GM18870 (cell line): ENCODE measurements at regions not wholly inside any gene's neighbourhood (a gene's known extent, or its start where the extent isn't known, plus 50 kb on each side); places are given as distances from the start of the nearest gene placed in this dataset.

Experiments
- ATAC-seq: cut with Tn5 transposase; IDR thresholded peaks from one replicate; pipeline ENCODE4 v1.9.1; 2021; ENCODE audit warnings: moderate library complexity; ENCODE audit not compliant: unreplicated experiment

DNA sequence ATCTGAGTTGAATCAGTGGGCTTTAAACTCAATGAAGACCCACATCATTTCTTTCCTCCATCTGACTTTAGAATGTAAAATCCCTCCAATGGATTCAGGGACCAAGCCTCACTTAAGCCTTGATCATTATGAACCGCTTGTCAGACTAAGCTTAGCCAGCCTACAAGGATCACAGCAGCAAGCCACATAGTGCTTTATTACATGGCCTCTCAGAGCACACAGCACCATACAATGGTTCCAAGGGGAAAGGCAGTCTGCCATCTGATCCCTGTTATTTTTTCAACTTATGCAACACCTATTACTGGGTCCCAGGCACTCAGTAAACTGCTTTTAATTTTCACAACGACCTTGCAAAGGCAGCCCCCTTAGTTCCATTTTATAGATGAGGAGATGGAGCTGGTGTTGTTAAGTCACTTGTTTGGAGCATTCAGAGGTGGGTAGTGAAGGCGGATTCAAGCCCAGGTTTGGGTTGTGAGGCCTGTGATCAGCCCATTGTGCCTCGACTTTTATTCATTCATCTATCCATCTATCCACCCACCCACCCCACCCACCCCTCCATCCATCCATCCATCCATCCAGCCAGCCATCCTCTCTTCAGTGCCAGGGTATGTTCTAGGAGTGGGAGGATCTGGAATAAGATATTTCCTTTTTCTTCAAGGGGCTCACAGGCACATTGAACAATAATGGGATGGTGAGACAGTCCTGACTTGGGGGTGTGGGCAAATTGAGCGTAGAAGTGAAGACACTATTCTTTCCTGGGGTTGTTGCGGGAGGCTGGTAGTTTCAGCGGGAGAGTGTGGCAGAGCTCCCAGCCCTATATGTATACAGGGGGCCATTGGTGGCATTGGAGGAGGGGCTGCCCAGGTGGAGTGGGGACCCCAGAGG is 141.2 kb downstream of the MYCN start:
- ATAC-seq: no peak

DNA sequence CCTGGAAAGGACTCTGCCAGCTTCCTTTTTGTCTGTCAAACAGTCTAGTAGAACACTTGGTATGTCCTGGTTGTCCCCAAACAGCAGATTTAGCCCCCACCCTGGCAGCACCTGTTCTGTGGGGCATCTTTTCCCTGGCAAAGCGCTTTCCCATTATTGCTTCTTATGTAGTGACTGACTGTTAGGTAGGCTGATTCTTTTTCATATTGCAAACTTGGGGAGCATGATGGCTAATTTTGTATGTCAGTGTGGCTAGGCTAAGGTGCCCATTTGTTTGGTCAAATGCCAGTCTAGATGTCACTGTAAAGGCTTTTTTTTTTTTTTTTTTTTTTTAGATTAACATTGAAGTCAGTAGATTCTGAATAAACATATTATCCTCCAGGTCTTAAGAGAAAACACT is 140.2 kb downstream of the MYCN start:
- no peak for ATAC-seq

- no peak for ATAC-seq
Measured at GRCh38 chr2:16080071-16080470, 139.7 kb downstream of the MYCN start.

- no peak for ATAC-seq
Measured at GRCh38 chr2:16079637-16080036, 139.3 kb downstream of the MYCN start.

GRCh38 chr2:16077601-16078000 is 137.3 kb downstream of the MYCN start:
- no peak for ATAC-seq

DNA sequence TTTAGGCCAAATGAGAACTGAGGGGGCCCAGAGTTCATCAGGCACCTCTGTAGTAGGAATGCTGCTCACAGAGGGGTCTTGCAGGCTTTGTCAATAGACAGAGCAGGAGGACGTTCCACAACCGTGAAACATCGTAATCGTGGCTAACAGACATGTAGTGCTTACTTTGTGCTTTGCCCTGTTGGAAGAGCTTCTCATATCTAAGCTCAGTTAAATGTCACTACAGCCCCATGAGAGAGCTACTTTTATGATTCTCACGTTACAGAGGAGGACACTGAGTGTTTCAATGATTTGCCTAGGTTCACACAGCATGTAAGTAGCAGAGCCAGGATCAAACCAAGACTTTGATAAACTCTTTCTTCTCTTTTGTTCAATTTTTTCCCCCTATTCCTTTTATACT is 136.6 kb downstream of the MYCN start:
- ATAC-seq: no peak

DNA sequence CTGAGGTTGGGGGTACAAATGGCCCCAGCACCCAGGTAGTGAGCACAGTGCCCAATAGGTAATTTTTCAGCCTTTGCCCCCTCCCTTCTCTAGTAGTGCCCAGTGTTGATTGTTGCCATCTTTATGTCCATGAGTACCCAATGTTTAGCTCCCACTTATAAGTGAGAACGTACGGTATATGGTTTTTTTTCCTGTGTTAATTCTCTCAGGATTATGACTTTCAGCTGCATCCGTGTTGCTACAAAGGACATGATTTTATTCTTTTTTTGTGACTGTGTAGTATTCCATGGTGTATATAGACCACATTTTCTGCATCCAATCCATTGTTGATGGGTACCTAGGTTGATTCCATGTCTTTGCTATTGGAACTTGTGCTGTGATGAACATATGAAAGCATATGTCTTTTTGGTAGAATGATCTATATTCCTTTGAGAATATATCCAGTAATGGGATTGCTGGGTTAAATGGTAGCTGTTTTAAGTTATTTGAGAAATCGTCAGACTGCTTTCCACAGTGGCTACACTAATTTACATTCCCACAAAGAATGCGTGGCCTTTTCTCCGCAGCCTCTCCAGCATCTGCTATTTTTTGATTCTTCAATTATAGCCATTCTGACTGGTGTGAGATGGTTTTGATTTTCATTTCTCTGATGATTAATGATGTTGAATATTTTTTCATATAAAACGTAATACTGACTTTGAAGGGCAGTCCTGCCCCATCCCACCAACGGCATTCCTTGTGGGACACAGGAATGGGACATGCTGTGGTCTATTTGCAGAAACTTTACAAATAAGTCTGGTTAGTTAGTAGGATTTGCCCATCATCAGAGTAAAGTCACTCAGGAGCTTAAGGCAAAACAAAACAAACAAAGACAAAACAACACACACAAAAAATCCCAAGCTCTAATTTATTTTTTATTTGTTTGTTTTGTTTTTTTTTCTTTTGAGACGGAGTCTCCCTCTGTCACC is 135.0 kb downstream of the MYCN start:
- ATAC-seq: no peak

DNA sequence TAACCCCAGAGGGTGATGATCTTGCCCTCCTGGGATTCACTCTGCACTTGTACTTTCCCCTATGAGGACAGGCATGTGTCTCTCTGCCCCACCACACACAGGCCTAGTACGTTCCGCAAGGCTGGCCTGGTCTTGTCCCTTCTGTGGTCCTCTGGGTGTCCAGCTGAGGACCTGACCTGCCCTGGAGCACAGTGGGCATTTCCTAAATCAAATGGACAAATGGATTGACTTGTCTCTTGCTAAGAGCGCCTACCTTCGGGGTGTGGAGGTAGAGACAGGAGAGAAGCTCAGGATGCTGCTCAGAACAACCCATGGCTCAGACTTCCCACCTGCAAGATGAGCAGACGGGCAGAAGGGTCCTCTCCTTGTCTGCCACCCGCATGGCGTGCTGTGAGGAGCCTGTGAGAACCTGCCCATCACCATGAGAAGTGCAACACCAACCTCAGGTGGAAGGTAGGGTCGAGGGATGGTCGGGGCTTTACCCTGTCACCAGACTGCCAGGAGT is 133.6 kb downstream of the MYCN start:
- ATAC-seq: no peak

- no peak for ATAC-seq
Measured at GRCh38 chr2:16073471-16073870, 133.1 kb downstream of the MYCN start.

DNA sequence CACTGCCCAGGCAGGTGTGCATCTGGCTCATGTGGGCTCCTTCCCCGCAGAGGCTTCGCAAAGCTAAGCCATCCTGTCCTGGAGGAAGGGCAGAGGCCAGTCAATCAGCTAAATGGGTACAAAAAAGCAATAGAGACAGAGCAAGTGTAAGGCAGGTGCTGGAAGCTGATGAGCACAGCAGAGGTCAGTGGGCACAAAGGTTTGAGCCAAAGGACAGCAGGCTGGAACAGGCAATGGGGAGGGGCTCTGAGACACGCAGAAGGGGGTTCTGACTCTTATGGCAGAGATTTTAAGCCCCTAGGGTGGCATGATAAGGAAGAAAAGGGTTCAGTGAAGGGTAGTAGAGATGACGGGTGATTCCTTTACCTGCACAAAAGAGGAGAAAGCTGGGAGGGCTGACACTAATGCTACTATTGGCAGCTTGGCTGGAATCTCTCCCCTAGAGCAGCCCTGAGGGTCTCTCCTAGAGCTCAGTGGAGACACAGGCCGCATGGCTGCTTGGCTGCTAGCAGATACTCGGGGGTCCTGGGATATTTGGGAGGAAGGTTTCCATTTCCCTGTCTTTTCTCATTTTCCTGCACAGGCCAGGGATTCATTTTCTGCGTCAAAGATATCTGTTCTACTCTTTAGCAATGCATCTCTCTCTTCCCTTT is 132.4 kb downstream of the MYCN start:
- no peak for ATAC-seq

GRCh38 chr2:16071865-16072637 is 131.7 kb downstream of the MYCN start:
- no peak for ATAC-seq

- ATAC-seq: no peak
Measured at GRCh38 chr2:16071039-16071864, 130.9 kb downstream of the MYCN start.

GRCh38 chr2:16070648-16070971 is 130.3 kb downstream of the MYCN start:
- no peak for ATAC-seq

GRCh38 chr2:16069933-16070647 is 129.7 kb downstream of the MYCN start:
- ATAC-seq: no peak

DNA sequence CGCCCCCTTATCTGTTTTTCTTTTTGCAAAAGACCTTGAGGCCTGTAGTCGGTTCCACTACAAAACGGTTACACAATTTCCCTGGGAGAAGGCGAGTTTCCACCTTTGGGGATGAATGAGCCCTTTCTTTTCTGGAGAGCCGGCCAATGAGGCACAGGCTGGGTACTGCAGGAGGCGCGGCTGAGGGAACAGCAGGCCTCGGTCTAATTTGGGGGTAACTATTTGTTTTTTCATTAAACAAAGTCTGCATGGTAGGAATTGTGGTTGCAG is 129.2 kb downstream of the MYCN start:
- ATAC-seq: no peak

DNA sequence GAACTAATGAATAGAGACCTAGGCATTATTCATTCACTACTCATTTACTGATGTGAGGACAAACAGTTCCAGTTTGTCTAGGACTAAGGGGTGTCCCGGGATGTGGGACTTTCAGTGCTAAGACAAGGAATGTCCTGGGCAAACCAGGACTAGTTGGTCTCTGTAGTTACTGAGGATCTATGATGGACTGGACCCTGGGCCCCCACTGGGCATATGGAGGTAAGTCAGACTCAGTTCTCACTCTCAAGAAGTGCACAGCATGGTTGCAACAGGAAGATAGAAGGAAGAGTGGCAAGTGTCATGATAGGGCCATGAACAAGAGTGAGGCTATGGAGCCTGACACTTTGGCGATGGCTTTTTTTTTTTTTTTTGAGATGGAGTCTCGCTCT is 128.2 kb downstream of the MYCN start:
- ATAC-seq: no peak

GRCh38 chr2:16067866-16068551 is 127.7 kb downstream of the MYCN start:
- ATAC-seq: no peak

DNA sequence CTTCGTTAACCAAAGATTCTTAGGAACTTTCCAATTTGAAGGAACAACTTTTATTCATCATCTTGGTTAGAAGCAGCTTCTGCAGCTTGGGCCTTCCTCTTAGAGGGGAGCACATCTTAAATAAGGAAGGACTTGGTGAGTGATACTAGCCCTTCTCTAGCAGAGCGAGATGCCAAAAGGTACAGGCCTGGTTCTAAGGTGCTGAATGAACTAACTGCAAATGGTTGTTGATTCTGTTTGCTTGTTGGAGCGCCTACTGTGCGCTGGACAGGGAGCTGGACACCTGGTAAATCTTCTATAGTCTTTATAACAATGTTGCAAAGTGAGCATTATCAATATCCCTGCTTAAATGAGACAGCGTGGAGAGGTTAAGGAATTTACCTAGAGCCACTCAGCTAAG is 127.1 kb downstream of the MYCN start:
- no peak for ATAC-seq

- no peak for ATAC-seq
Measured at GRCh38 chr2:16067037-16067406, 126.7 kb downstream of the MYCN start.
